ENCODE measurements at regions not wholly inside any gene's neighbourhood (a gene's known extent, or its start where the extent isn't known, plus 50 kb on each side); places are given as distances from the start of the nearest gene placed in this dataset.

DNA sequence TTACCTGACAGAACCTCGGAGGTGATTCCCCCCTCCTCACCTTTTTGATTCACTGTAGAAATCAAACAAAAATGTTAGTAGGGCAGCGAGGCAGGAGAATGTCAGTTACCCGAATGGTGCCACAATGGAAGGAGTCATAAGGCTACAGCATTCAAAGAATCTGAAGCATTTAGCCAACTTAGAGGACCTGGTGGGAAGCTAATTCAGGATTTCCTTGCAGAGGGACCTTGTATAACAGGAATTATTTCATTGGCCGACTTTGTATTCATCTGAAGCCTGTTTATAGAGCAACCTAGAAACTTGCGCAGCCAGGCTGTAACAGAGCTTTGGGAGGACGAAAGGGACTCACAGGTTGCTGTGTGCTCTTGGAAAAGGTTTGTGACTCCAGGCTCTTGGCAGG lies 129.1 kb upstream of the MMADHC start:
- Mint-ChIP-seq H3K27me3 (no peaks in the 10 kb centered on the region), H3K27ac (no peak overlapping the region), H3K9me3 (no peaks in the 10 kb centered on the region), H3K4me1 (ENCODE audit: low read depth) (no peaks in the 10 kb centered on the region), H3K36me3 (ENCODE audit: low read depth) (no peaks in the 10 kb centered on the region), H3K4me3 (no peak overlapping the region)
- ChIA-PET POLR2A (no interaction called here), CTCF (no interaction called here)
- Histone ChIP-seq H3K36me3 (ENCODE audit: insufficient read depth, low read length) (no peaks in the 10 kb centered on the region), H3K4me3 (ENCODE audit: low read length) (no peak overlapping the region), H3K27me3 (ENCODE audit: control insufficient read depth in 1 of 2, insufficient read depth in 2 of 2, low read length in 2 of 2) (no peaks in the 10 kb centered on the region), H3K27ac (ENCODE audit: low read depth in 1 of 2, low read length in 2 of 2) (no peak overlapping the region), H3K4me1 (ENCODE audit: insufficient read depth, low read length) (no peaks in the 10 kb centered on the region), H3K9me3 (ENCODE audit: control insufficient read depth in 1 of 2, insufficient read depth in 1 of 2, low read length in 2 of 2) (no peaks in the 10 kb centered on the region)
- TF ChIP-seq, protein P1, sequence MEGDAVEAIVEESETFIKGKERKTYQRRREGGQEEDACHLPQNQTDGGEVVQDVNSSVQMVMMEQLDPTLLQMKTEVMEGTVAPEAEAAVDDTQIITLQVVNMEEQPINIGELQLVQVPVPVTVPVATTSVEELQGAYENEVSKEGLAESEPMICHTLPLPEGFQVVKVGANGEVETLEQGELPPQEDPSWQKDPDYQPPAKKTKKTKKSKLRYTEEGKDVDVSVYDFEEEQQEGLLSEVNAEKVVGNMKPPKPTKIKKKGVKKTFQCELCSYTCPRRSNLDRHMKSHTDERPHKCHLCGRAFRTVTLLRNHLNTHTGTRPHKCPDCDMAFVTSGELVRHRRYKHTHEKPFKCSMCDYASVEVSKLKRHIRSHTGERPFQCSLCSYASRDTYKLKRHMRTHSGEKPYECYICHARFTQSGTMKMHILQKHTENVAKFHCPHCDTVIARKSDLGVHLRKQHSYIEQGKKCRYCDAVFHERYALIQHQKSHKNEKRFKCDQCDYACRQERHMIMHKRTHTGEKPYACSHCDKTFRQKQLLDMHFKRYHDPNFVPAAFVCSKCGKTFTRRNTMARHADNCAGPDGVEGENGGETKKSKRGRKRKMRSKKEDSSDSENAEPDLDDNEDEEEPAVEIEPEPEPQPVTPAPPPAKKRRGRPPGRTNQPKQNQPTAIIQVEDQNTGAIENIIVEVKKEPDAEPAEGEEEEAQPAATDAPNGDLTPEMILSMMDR (IDR thresholded peaks at IDR 0.05): no peak
- ATAC-seq (ENCODE audit: poor library complexity): no peak
- DNase-seq: no peak
- intact Hi-C loops (cut with DNase I, micrococcal nuclease): no loop called here

DNA sequence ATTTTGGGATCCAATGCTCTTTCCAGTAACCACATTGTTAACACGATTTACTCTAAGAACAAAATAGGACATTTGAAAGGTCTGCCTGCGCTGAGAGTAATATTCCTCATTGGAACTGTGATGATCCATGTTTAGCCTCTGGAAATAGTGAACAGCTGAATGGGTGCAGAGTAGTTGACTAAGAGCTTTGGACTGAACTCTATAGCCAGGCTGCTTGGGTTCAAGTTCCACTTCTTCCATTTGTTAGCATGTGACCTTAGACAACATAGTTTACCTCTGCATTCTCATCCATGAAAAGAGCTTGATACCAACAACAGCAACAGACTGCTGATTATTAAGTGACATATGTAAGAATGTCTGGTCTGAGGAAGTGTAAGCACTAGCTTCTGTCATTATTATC lies 128.3 kb upstream of the MMADHC start:
- CTCF ChIA-PET: no interaction called here
- no peak for DNase-seq
- Mint-ChIP-seq H3K27me3 (no peaks in the 10 kb centered on the region), H3K27ac (no peak overlapping the region), H3K36me3 (ENCODE audit: low read depth) (no peaks in the 10 kb centered on the region), H3K9me3 (no peaks in the 10 kb centered on the region), H3K4me3 (no peak overlapping the region), H3K4me1 (ENCODE audit: low read depth) (no peaks in the 10 kb centered on the region)
- H3K4me3 ChIP-seq (ENCODE audit: low read length): no peak overlapping the region
- H3K4me1 ChIP-seq (ENCODE audit: insufficient read depth, low read length): no peaks in the 10 kb centered on the region
- ATAC-seq (ENCODE audit: poor library complexity): no peak
- H3K9me3 ChIP-seq (ENCODE audit: control insufficient read depth in 1 of 2, insufficient read depth in 1 of 2, low read length in 2 of 2): no peaks in the 10 kb centered on the region
- intact Hi-C loops (cut with DNase I, micrococcal nuclease): no loop called here
- TF ChIP-seq, protein P1 (IDR thresholded peaks at IDR 0.05): no peak
- POLR2A ChIA-PET: no interaction called here
- H3K36me3 ChIP-seq (ENCODE audit: insufficient read depth, low read length): no peaks in the 10 kb centered on the region
- H3K27ac ChIP-seq (ENCODE audit: low read depth in 1 of 2, low read length in 2 of 2): no peak overlapping the region
- H3K27me3 ChIP-seq (ENCODE audit: control insufficient read depth in 1 of 2, insufficient read depth in 2 of 2, low read length in 2 of 2): no peaks in the 10 kb centered on the region

DNA sequence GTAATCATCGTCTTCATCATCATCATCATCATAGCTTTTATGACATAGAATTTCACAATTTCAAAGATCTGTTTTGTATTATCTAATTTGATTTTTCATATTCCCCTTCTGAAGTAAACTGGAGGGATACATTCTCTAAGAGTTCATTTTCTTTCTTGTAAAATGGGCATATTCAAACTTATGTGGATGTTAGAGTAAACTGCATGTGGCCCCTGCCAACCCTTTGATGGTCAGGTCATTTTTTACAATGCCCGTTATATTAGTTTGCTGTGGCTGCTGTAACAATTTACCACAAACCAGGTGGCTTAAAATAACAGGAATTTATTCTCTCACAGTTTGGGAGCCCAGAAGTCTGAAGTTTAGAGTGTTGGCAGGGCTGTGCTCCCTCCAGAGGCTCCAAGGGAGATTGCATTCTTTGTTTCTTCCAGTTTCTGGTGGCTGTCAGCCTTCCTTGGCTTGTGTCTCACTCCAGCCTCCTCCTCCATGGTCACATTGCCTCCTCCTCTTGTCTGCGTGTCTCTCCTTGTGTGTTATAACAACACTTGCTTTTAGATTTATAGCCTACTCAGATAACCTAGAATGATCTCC lies 127.5 kb upstream of the MMADHC start:
- H3K27ac Mint-ChIP-seq: no peak overlapping the region
- POLR2A ChIA-PET: no interaction called here
- H3K36me3 ChIP-seq (ENCODE audit: insufficient read depth, low read length): no peaks in the 10 kb centered on the region

More for the DNA sequence above, 127.5 kb upstream of the MMADHC start:
- Histone ChIP-seq H3K9me3 (ENCODE audit: control insufficient read depth in 1 of 2, insufficient read depth in 1 of 2, low read length in 2 of 2) (no peaks in the 10 kb centered on the region), H3K4me1 (ENCODE audit: insufficient read depth, low read length) (no peaks in the 10 kb centered on the region), H3K27me3 (ENCODE audit: control insufficient read depth in 1 of 2, insufficient read depth in 2 of 2, low read length in 2 of 2) (no peaks in the 10 kb centered on the region), H3K27ac (ENCODE audit: low read depth in 1 of 2, low read length in 2 of 2) (no peak overlapping the region), H3K4me3 (ENCODE audit: low read length) (no peak overlapping the region)
- Mint-ChIP-seq H3K27me3 (no peaks in the 10 kb centered on the region), H3K4me3 (no peak overlapping the region), H3K4me1 (ENCODE audit: low read depth) (no peaks in the 10 kb centered on the region), H3K9me3 (no peaks in the 10 kb centered on the region), H3K36me3 (ENCODE audit: low read depth) (no peaks in the 10 kb centered on the region)
- CTCF ChIA-PET: no interaction called here
- DNase-seq (peak in 1 of 14 experiments; percentile 5), ATAC-seq (ENCODE audit: poor library complexity) (no peak)
- TF ChIP-seq, protein P1 (IDR thresholded peaks at IDR 0.05): no peak
- intact Hi-C loops (cut with DNase I, micrococcal nuclease): no loop called here

Measured in CD4-positive, alpha-beta T cell (primary cell).